Left ventricle myocardium inferior (tissue), 1 donor: ENCODE measurements at regions not wholly inside any gene's neighbourhood (a gene's known extent, or its start where the extent isn't known, plus 50 kb on each side); places are given as distances from the start of the nearest gene placed in this dataset.

Experiments
- DNase-seq: peaks from one replicate; pipeline ENCODE4 v3.0.0-alpha.2; 2020
- H3K27ac ChIP-seq: fragments of 200-600 bp; replicated peaks from 2 replicates; pipeline ENCODE4 v1.8.0; 2021
- H3K27me3 ChIP-seq: fragments of 200-600 bp; 2 replicates; pipeline ENCODE4 v1.8.0; 2021; ENCODE audit warnings: low read depth
- H3K36me3 ChIP-seq: fragments of 200-600 bp; 2 replicates; pipeline ENCODE4 v1.8.0; 2021
- H3K4me1 ChIP-seq: fragments of 200-600 bp; 2 replicates; pipeline ENCODE4 v1.8.0; 2021
- H3K4me3 ChIP-seq: fragments of 200-600 bp; 2 replicates; pipeline ENCODE4 v1.8.0; 2021; ENCODE audit warnings: mild to moderate bottlenecking, moderate library complexity
- H3K9me3 ChIP-seq: fragments of 200-600 bp; replicated peaks from 2 replicates; pipeline ENCODE4 v1.8.0; 2021
- CTCF ChIP-seq: fragments of 200-600 bp; IDR thresholded peaks from 2 replicates; pipeline ENCODE4 v1.8.0; 2021; ENCODE audit warnings: antibody characterized with exemption, mild to moderate bottlenecking, borderline replicate concordance
- intact Hi-C: fragments of 100-400 bp; cut with micrococcal nuclease; formaldehyde crosslinking; loops from one replicate; pipeline ENCODE4 v1.11.0; 2022
- donor health status: DM: no; HTN: yes; CAD: no; lungs with severe emphysema.

GRCh38 chr14:98909251-98909944 lies 362.6 kb downstream of the BCL11B start:
- H3K4me3 ChIP-seq: no peak overlapping the region
- H3K4me1 ChIP-seq: no peaks in the 10 kb centered on the region
- no peaks in the 10 kb centered on the region for H3K36me3 ChIP-seq
- TF ChIP-seq CTCF: no peak
- H3K27ac ChIP-seq: no peak overlapping the region
- H3K9me3 ChIP-seq: no peaks in the 10 kb centered on the region
- intact Hi-C loops: no loop called here
- peaks cover 96% of the 10 kb centered on the region for H3K27me3 ChIP-seq
- no peak for DNase-seq

- no peak for TF ChIP-seq CTCF
- no peak overlapping the region for H3K4me3 ChIP-seq
- H3K4me1 ChIP-seq: no peaks in the 10 kb centered on the region
- intact Hi-C loops: no loop called here
- no peak for DNase-seq
- no peak overlapping the region for H3K27ac ChIP-seq
- H3K9me3 ChIP-seq: no peaks in the 10 kb centered on the region
- peaks cover 96% of the 10 kb centered on the region for H3K27me3 ChIP-seq
- H3K36me3 ChIP-seq: no peaks in the 10 kb centered on the region
Observed at GRCh38 chr14:98910061-98910460, 361.9 kb downstream of the BCL11B start.

- intact Hi-C loops: no loop called here
- no peak for TF ChIP-seq CTCF
- H3K27ac ChIP-seq: no peak overlapping the region
- no peak for DNase-seq
- no peak overlapping the region for H3K4me3 ChIP-seq
- H3K36me3 ChIP-seq: no peaks in the 10 kb centered on the region
- H3K27me3 ChIP-seq: peaks cover 91% of the 10 kb centered on the region
- no peaks in the 10 kb centered on the region for H3K9me3 ChIP-seq
- no peaks in the 10 kb centered on the region for H3K4me1 ChIP-seq
Observed at GRCh38 chr14:98912655-98913054, 359.3 kb downstream of the BCL11B start.

DNA sequence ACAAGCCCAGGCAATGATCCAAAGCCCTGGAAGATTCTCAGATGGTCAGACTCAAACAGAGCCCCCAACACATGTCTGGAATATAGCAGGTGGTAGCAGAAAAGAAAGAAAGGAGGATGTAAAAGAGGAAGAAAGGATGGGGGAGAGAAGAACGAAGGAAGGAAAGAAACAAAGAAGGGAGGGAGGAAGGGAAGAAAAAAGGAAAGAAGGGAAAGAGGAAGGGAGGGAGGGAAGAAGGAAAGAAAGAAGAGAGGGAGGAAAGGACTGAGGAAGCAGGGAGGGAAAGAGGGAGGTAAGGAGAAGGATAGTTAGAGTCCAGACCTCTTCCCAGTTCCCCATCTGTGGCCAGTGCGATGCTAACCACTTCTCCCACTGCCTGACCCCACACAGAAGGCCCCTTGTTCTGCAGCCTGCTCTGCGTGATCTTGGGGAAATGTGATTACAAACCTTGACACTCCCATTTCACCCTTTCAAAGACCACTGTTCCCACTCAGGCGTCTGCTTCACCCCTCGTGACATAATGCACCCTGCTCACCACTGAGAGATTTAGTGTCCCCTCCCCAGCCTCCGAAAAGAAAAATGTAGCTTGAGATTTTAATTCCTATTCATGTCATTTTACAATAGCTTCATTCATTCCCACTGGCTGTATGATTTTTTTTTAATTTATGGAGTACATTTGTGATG lies 357.9 kb downstream of the BCL11B start:
- intact Hi-C loops: no loop called here
- no peaks in the 10 kb centered on the region for H3K9me3 ChIP-seq
- no peak for TF ChIP-seq CTCF
- no peak overlapping the region for H3K27ac ChIP-seq
- no peak for DNase-seq
- no peaks in the 10 kb centered on the region for H3K36me3 ChIP-seq
- no peaks in the 10 kb centered on the region for H3K4me1 ChIP-seq
- no peak overlapping the region for H3K4me3 ChIP-seq
- H3K27me3 ChIP-seq: peaks cover 83% of the 10 kb centered on the region

- H3K36me3 ChIP-seq: no peaks in the 10 kb centered on the region
- no peaks in the 10 kb centered on the region for H3K4me1 ChIP-seq
- no peak overlapping the region for H3K27ac ChIP-seq
- no peak for TF ChIP-seq CTCF
- intact Hi-C loops: no loop called here
- no peak for DNase-seq
- no peak overlapping the region for H3K4me3 ChIP-seq
- H3K27me3 ChIP-seq: peaks cover 80% of the 10 kb centered on the region
- H3K9me3 ChIP-seq: no peaks in the 10 kb centered on the region
Observed at GRCh38 chr14:98914942-98915341, 357.1 kb downstream of the BCL11B start.
